OCI-LY1 (cell line): ENCODE measurements at regions not wholly inside any gene's neighbourhood (a gene's known extent, or its start where the extent isn't known, plus 50 kb on each side); places are given as distances from the start of the nearest gene placed in this dataset.

Experiments
- H2AFZ ChIP-seq: fragments of 200-600 bp; sonication (generic), shearing (Covaris generic); 2 replicates; pipeline ENCODE4 v1.6.0; 2014; ENCODE audit warnings: antibody characterized with exemption, mild to moderate bottlenecking, low read length
- H3F3A ChIP-seq: fragments of 200-600 bp; sonication (generic), shearing (Covaris generic); 2 replicates; pipeline ENCODE4 v1.6.0; 2014; ENCODE audit warnings: mild to moderate bottlenecking, antibody characterized with exemption, low read length, moderate library complexity; ENCODE audit not compliant: insufficient read depth
- H3K27ac ChIP-seq: fragments of 200-600 bp; sonication (generic); 2 replicates; pipeline ENCODE4 v1.5.1; 2014; ENCODE audit warnings: low read length, mixed run types, mild to moderate bottlenecking, low read depth; ENCODE audit not compliant: poor library complexity, severe bottlenecking
- H3K27me3 ChIP-seq: fragments of 200-600 bp; sonication (generic); 2 replicates; pipeline ENCODE4 v1.6.0; 2014; ENCODE audit warnings: antibody characterized with exemption, mild to moderate bottlenecking, low read length, moderate library complexity; ENCODE audit not compliant: insufficient read depth
- H3K36me3 ChIP-seq: fragments of 200-600 bp; sonication (generic); 2 replicates; pipeline ENCODE4 v1.6.1; 2014; ENCODE audit warnings: mild to moderate bottlenecking, antibody characterized with exemption, low read length, moderate library complexity, mixed read lengths; ENCODE audit not compliant: insufficient read depth
- H3K4me1 ChIP-seq: fragments of 200-600 bp; sonication (generic); 2 replicates; pipeline ENCODE4 v1.5.1; 2014; ENCODE audit warnings: mild to moderate bottlenecking, low read length, moderate library complexity; ENCODE audit not compliant: insufficient read depth, severe bottlenecking
- H3K4me2 ChIP-seq: fragments of 200-600 bp; sonication (generic), shearing (Covaris generic); 2 replicates; pipeline ENCODE4 v1.6.1; 2014; ENCODE audit warnings: low read length
- H3K4me3 ChIP-seq: fragments of 200-600 bp; sonication (generic); 2 replicates; pipeline ENCODE4 v1.5.1; 2014; ENCODE audit warnings: low read length, low read depth, mild to moderate bottlenecking, mixed read lengths; ENCODE audit not compliant: poor library complexity, severe bottlenecking
- H3K79me2 ChIP-seq: fragments of 200-600 bp; shearing (Covaris generic); 2 replicates; pipeline ENCODE4 v1.6.1; 2016; ENCODE audit warnings: mixed run types, low read length, mixed read lengths; ENCODE audit not compliant: insufficient read depth
- H3K9ac ChIP-seq: fragments of 200-600 bp; sonication (generic), shearing (Covaris generic); 2 replicates; pipeline ENCODE4 v1.6.1; 2014; ENCODE audit warnings: mild to moderate bottlenecking, low read length, mixed read lengths
- H3K9me2 ChIP-seq: fragments of 200-600 bp; sonication (generic), shearing (Covaris generic); 2 replicates; pipeline ENCODE4 v1.6.1; 2014; ENCODE audit warnings: low read depth, mild to moderate bottlenecking, low read length, mixed read lengths
- H3K9me3 ChIP-seq: fragments of 200-600 bp; shearing (Covaris generic); 2 replicates; pipeline ENCODE4 v1.6.1; 2014; ENCODE audit warnings: low read length, mixed read lengths
- H4K20me1 ChIP-seq: fragments of 200-600 bp; sonication (generic), shearing (Covaris generic); 2 replicates; pipeline ENCODE4 v1.6.0; 2016; ENCODE audit warnings: mild to moderate bottlenecking, low read length; ENCODE audit not compliant: insufficient read depth
- EZH2 ChIP-seq: fragments of 200-600 bp; sonication (generic), shearing (Covaris generic); IDR thresholded peaks from 2 replicates; pipeline ENCODE4 v1.8.0; 2017; ENCODE audit warnings: borderline replicate concordance, mixed run types, mild to moderate bottlenecking, antibody characterized with exemption, low read length, moderate library complexity, mixed read lengths
- TF ChIP-seq, protein P1 (sequence below): fragments of 200-600 bp; sonication (generic), shearing (Covaris generic); IDR thresholded peaks from 2 replicates; pipeline ENCODE4 v1.5.1; 2017; ENCODE audit warnings: mild to moderate bottlenecking, antibody characterized with exemption, low read length, moderate library complexity, mixed read lengths

DNA sequence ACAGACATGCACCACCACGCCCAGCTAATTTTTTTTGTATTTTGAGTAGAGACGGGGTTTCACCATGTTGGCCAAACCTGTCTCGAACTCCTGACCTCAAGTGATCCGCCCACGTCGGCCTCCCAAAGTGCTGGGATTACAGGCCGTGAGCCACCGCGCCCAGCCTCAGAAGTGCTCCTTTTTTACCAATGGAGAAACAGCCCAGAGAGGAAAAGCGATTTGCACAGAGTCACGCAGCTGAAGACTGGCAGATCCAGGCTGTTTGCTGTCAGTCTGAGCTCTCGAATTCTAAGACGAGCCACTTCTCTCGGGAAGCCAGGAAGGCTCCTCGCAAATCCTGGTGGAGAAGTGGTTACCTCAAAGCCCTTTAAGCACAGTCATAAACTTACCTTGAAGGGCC, 57.4 kb upstream of the SDK1 start:
- no peaks in the 10 kb centered on the region for H3K4me1 ChIP-seq
- H2AFZ ChIP-seq: no peak overlapping the region
- no peak overlapping the region for H3K4me3 ChIP-seq
- TF ChIP-seq EZH2: no peak
- TF ChIP-seq, protein P1, sequence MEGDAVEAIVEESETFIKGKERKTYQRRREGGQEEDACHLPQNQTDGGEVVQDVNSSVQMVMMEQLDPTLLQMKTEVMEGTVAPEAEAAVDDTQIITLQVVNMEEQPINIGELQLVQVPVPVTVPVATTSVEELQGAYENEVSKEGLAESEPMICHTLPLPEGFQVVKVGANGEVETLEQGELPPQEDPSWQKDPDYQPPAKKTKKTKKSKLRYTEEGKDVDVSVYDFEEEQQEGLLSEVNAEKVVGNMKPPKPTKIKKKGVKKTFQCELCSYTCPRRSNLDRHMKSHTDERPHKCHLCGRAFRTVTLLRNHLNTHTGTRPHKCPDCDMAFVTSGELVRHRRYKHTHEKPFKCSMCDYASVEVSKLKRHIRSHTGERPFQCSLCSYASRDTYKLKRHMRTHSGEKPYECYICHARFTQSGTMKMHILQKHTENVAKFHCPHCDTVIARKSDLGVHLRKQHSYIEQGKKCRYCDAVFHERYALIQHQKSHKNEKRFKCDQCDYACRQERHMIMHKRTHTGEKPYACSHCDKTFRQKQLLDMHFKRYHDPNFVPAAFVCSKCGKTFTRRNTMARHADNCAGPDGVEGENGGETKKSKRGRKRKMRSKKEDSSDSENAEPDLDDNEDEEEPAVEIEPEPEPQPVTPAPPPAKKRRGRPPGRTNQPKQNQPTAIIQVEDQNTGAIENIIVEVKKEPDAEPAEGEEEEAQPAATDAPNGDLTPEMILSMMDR: no peak
- H3F3A ChIP-seq: no peaks in the 10 kb centered on the region
- 0 out of 2 replicates have a peak, but pooled peaks cover 6% of the 10 kb centered on the region for H3K9me3 ChIP-seq
- H3K9ac ChIP-seq: no peak overlapping the region
- no peaks in the 10 kb centered on the region for H3K79me2 ChIP-seq
- no peak overlapping the region for H3K27ac ChIP-seq
- H3K9me2 ChIP-seq: no peaks in the 10 kb centered on the region
- no peaks in the 10 kb centered on the region for H3K36me3 ChIP-seq
- H3K27me3 ChIP-seq: no peaks in the 10 kb centered on the region
- H3K4me2 ChIP-seq: no peak overlapping the region
- no peaks in the 10 kb centered on the region for H4K20me1 ChIP-seq

GRCh38 chr7:3244241-3244814, 56.7 kb upstream of the SDK1 start:
- no peaks in the 10 kb centered on the region for H3K4me1 ChIP-seq
- H3K9me3 ChIP-seq: 0 out of 2 replicates have a peak, but pooled peaks cover 6% of the 10 kb centered on the region
- H3K9me2 ChIP-seq: no peaks in the 10 kb centered on the region
- no peaks in the 10 kb centered on the region for H3K36me3 ChIP-seq
- H3K9ac ChIP-seq: no peak overlapping the region
- H3K27me3 ChIP-seq: no peaks in the 10 kb centered on the region
- H3K4me3 ChIP-seq: no peak overlapping the region
- no peaks in the 10 kb centered on the region for H3K79me2 ChIP-seq
- TF ChIP-seq EZH2: no peak
- TF ChIP-seq, protein P1: no peak
- no peaks in the 10 kb centered on the region for H3F3A ChIP-seq
- H4K20me1 ChIP-seq: no peaks in the 10 kb centered on the region
- no peak overlapping the region for H3K27ac ChIP-seq
- no peak overlapping the region for H2AFZ ChIP-seq
- H3K4me2 ChIP-seq: no peak overlapping the region

DNA sequence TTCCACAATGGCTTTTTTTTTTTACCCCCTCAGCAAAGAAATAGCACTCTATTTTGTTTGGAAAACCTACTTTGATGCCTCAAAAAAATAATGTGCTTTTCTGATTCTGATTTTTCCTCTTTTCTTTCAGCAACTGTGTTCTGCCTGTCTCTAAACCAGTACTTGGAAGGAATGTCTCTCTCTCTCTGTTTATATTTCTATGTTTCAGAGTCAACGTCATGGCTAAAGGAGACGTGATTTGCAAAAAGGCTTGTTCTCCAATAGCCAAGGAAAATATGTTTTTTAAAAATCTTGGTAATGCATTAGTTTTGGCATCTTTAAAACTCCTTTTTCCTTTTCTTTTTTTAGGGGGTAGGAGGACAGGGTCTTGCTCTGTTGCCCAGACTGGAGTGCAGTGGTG, 56.0 kb upstream of the SDK1 start:
- H3K79me2 ChIP-seq: no peaks in the 10 kb centered on the region
- no peaks in the 10 kb centered on the region for H3K27me3 ChIP-seq
- H3K9ac ChIP-seq: no peak overlapping the region
- H3K36me3 ChIP-seq: no peaks in the 10 kb centered on the region
- H3K9me3 ChIP-seq: 0 out of 2 replicates have a peak, but pooled peaks cover 6% of the 10 kb centered on the region
- TF ChIP-seq EZH2: no peak
- TF ChIP-seq, protein P1: no peak
- no peak overlapping the region for H3K27ac ChIP-seq
- no peaks in the 10 kb centered on the region for H4K20me1 ChIP-seq
- no peak overlapping the region for H3K4me2 ChIP-seq
- H3K4me1 ChIP-seq: no peaks in the 10 kb centered on the region
- H3F3A ChIP-seq: no peaks in the 10 kb centered on the region
- H3K4me3 ChIP-seq: no peak overlapping the region
- no peak overlapping the region for H2AFZ ChIP-seq
- no peaks in the 10 kb centered on the region for H3K9me2 ChIP-seq
